ENCODE measurements at regions not wholly inside any gene's neighbourhood (a gene's known extent, or its start where the extent isn't known, plus 50 kb on each side); places are given as distances from the start of the nearest gene placed in this dataset.

GRCh38 chr11:134518616-134519389 is 106.8 kb upstream of the B3GAT1 start:
- intact Hi-C loops (cut with DNase I): no loop called here
- H3K4me3 ChIP-seq: no peak overlapping the region
- H3K4me1 ChIP-seq: no peaks in the 10 kb centered on the region
- H3K36me3 ChIP-seq: no peaks in the 10 kb centered on the region
- H3K27ac ChIP-seq: no peak overlapping the region
- 86 to 89% methylated on average over 20 of the region's 20 CpGs for WGBS, 2 donors
- ATAC-seq (no peak), DNase-seq (no peak)
- H3K27me3 ChIP-seq: peaks cover 0 to 92% (median 34%) of the 10 kb centered on the region in 7 donors
- TF ChIP-seq, protein P1, sequence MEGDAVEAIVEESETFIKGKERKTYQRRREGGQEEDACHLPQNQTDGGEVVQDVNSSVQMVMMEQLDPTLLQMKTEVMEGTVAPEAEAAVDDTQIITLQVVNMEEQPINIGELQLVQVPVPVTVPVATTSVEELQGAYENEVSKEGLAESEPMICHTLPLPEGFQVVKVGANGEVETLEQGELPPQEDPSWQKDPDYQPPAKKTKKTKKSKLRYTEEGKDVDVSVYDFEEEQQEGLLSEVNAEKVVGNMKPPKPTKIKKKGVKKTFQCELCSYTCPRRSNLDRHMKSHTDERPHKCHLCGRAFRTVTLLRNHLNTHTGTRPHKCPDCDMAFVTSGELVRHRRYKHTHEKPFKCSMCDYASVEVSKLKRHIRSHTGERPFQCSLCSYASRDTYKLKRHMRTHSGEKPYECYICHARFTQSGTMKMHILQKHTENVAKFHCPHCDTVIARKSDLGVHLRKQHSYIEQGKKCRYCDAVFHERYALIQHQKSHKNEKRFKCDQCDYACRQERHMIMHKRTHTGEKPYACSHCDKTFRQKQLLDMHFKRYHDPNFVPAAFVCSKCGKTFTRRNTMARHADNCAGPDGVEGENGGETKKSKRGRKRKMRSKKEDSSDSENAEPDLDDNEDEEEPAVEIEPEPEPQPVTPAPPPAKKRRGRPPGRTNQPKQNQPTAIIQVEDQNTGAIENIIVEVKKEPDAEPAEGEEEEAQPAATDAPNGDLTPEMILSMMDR (IDR thresholded peaks at IDR 0.05): no peak
- H3K9me3 ChIP-seq: no peaks in the 10 kb centered on the region

- H3K4me1 ChIP-seq: no peaks in the 10 kb centered on the region
- 55 to 56% methylated on average over 14 of the region's 14 CpGs for WGBS, 2 donors
- H3K36me3 ChIP-seq: no peaks in the 10 kb centered on the region
- DNase-seq (no peak), ATAC-seq (no peak)
- no peak overlapping the region for H3K4me3 ChIP-seq
- peaks cover 0 to 96% (median 37%) of the 10 kb centered on the region in 7 donors for H3K27me3 ChIP-seq
- TF ChIP-seq, protein P1 (IDR thresholded peaks at IDR 0.05): no peak
- intact Hi-C loops (cut with DNase I): no loop called here
- no peak overlapping the region for H3K27ac ChIP-seq
- no peaks in the 10 kb centered on the region for H3K9me3 ChIP-seq
Measured at GRCh38 chr11:134517621-134518293, 105.7 kb upstream of the B3GAT1 start.

- no peak overlapping the region for H3K4me3 ChIP-seq
- peaks cover 0 to 96% (median 37%) of the 10 kb centered on the region in 7 donors for H3K27me3 ChIP-seq
- ATAC-seq (no peak), DNase-seq (no peak)
- 90 to 91% methylated on average over 6 of the region's 6 CpGs for WGBS, 2 donors
- TF ChIP-seq, protein P1 (IDR thresholded peaks at IDR 0.05): no peak
- H3K9me3 ChIP-seq: no peaks in the 10 kb centered on the region
- H3K27ac ChIP-seq: no peak overlapping the region
- no peaks in the 10 kb centered on the region for H3K4me1 ChIP-seq
- intact Hi-C loops (cut with DNase I): no loop called here
- H3K36me3 ChIP-seq: no peaks in the 10 kb centered on the region
Measured at GRCh38 chr11:134517115-134517514, 105.1 kb upstream of the B3GAT1 start.

DNA sequence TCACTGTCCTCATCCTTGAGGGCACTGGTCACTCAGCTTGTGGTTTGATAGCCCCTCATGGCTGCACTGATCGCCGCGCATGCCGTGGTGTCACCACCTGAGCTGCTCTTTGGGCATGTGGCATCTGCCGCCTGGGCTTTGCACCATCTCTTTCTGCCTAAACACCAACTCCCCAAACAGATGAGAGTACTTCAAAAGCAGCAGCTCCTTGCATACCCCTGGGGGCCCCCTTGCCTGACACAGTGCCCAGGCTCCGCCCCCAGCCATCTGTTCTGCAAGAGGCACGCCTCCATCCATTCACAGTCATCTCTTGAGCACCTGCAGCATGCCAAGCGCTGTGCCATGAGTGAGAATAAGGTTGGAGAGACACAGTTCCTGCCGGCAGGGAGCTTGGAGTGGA is 104.5 kb upstream of the B3GAT1 start:
- DNase-seq (no peak), ATAC-seq (no peak)
- intact Hi-C loops (cut with DNase I): no loop called here
- H3K4me3 ChIP-seq: no peak overlapping the region
- H3K4me1 ChIP-seq: no peaks in the 10 kb centered on the region
- TF ChIP-seq, protein P1 (IDR thresholded peaks at IDR 0.05): no peak
- no peak overlapping the region for H3K27ac ChIP-seq
- no peaks in the 10 kb centered on the region for H3K9me3 ChIP-seq
- H3K36me3 ChIP-seq: no peaks in the 10 kb centered on the region
- 73 to 76% methylated on average over 9 of the region's 9 CpGs for WGBS, 2 donors
- peaks cover 0 to 96% (median 40%) of the 10 kb centered on the region in 7 donors for H3K27me3 ChIP-seq

All from heart right ventricle (tissue), 16 donors.